Central memory CD8-positive, alpha-beta T cell (primary cell): ENCODE measurements at regions not wholly inside any gene's neighbourhood (a gene's known extent, or its start where the extent isn't known, plus 50 kb on each side); places are given as distances from the start of the nearest gene placed in this dataset.

ENCODE experiments used
- ATAC-seq: fragments of 150-1000 bp; cut with Tn5 transposase; replicated peaks from 2 replicates; pipeline ENCODE4 v1.10.0; 2022; ENCODE audit warnings: mild to moderate bottlenecking, moderate FRiP score, moderate number of reproducible peaks; ENCODE audit not compliant: poor library complexity, severe bottlenecking; ENCODE audit errors: extremely low read depth
- DNase-seq, 2 donors: peaks; one replicate each; pipeline ENCODE4 v3.0.0; 2021; ENCODE audit warnings: low spot score in 2 of 2
- H3K27ac Mint-ChIP-seq: one replicate; pipeline ENCODE4 v1.8.0; 2022; ENCODE audit warnings: low read depth, mild to moderate bottlenecking, moderate library complexity, mixed read lengths
- H3K27me3 Mint-ChIP-seq: one replicate; pipeline ENCODE4 v1.8.0; 2022; ENCODE audit warnings: mixed read lengths
- H3K36me3 Mint-ChIP-seq: one replicate; pipeline ENCODE4 v1.8.0; 2022; ENCODE audit warnings: mild to moderate bottlenecking, moderate library complexity, mixed read lengths; ENCODE audit not compliant: insufficient read depth
- H3K4me1 Mint-ChIP-seq: one replicate; pipeline ENCODE4 v1.8.0; 2022; ENCODE audit warnings: mixed read lengths
- H3K4me3 Mint-ChIP-seq: one replicate; pipeline ENCODE4 v1.8.0; 2022; ENCODE audit warnings: mild to moderate bottlenecking, moderate library complexity, mixed read lengths
- H3K9me3 Mint-ChIP-seq: one replicate; pipeline ENCODE4 v1.8.0; 2022; ENCODE audit warnings: mixed read lengths

- DNase-seq = no peak
Observed at GRCh38 chr2:122741403-122741802, 986.0 kb downstream of the TSN start.

GRCh38 chr2:122743021-122743675 is 987.7 kb downstream of the TSN start:
- no peaks in the 10 kb centered on the region for H3K36me3 Mint-ChIP-seq

More at GRCh38 chr2:122741403-122741802, 986.0 kb downstream of the TSN start:
- H3K36me3 Mint-ChIP-seq = no peaks in the 10 kb centered on the region
- no peaks in the 10 kb centered on the region for H3K27me3 Mint-ChIP-seq
- H3K9me3 Mint-ChIP-seq = peaks cover 31% of the 10 kb centered on the region
- no peak for ATAC-seq
- H3K27ac Mint-ChIP-seq = no peak overlapping the region
- no peaks in the 10 kb centered on the region for H3K4me1 Mint-ChIP-seq
- H3K4me3 Mint-ChIP-seq = no peak overlapping the region

GRCh38 chr2:122745603-122746002 is 990.2 kb downstream of the TSN start:
- Mint-ChIP-seq H3K27me3 (no peaks in the 10 kb centered on the region), H3K4me1 (no peaks in the 10 kb centered on the region), H3K4me3 (no peak overlapping the region), H3K27ac (no peak overlapping the region), H3K36me3 (no peaks in the 10 kb centered on the region), H3K9me3 (peaks cover 30% of the 10 kb centered on the region)
- ATAC-seq (no peak), DNase-seq (no peak)

More at GRCh38 chr2:122743021-122743675, 987.7 kb downstream of the TSN start:
- Mint-ChIP-seq H3K27ac (no peak overlapping the region), H3K9me3 (peaks cover 32% of the 10 kb centered on the region), H3K4me1 (no peaks in the 10 kb centered on the region), H3K27me3 (no peaks in the 10 kb centered on the region), H3K4me3 (no peak overlapping the region)
- DNase-seq (no peak), ATAC-seq (no peak)

GRCh38 chr2:122747670-122748069 is 992.2 kb downstream of the TSN start:
- no peak for DNase-seq
- H3K36me3 Mint-ChIP-seq = no peaks in the 10 kb centered on the region
- peaks cover 24% of the 10 kb centered on the region for H3K9me3 Mint-ChIP-seq
- H3K27me3 Mint-ChIP-seq = no peaks in the 10 kb centered on the region
- H3K4me1 Mint-ChIP-seq = no peaks in the 10 kb centered on the region
- no peak overlapping the region for H3K27ac Mint-ChIP-seq
- H3K4me3 Mint-ChIP-seq = no peak overlapping the region
- no peak for ATAC-seq

DNA sequence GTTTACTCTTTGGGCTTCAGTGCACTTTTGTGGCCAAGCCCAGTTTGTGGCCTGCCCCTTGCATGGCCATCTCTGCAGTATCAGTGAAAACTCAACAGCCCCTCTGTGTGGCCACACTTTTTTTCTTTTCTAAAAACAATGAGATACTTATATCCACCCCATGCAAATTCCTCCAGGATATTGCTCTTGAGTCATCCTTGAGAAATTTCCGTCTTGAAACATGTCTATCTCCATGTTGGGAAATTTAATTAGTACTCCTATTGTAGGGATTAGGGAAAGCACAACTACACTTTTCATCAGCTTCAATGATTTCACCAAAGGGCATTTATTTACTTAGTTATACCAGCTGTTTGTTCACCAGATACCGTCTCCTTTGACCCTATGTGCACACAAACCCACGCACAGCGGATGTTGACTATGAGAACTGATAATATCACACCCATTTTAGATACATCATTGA is 993.1 kb downstream of the TSN start:
- H3K4me3 Mint-ChIP-seq = no peak overlapping the region
- H3K4me1 Mint-ChIP-seq = no peaks in the 10 kb centered on the region
- no peak overlapping the region for H3K27ac Mint-ChIP-seq
- peaks cover 18% of the 10 kb centered on the region for H3K9me3 Mint-ChIP-seq
- no peak for ATAC-seq
- no peaks in the 10 kb centered on the region for H3K27me3 Mint-ChIP-seq
- no peaks in the 10 kb centered on the region for H3K36me3 Mint-ChIP-seq
- no peak for DNase-seq

- H3K4me1 Mint-ChIP-seq = no peaks in the 10 kb centered on the region
- H3K9me3 Mint-ChIP-seq = peaks cover 21% of the 10 kb centered on the region
- no peak for DNase-seq
- H3K4me3 Mint-ChIP-seq = no peak overlapping the region
- no peaks in the 10 kb centered on the region for H3K27me3 Mint-ChIP-seq
- ATAC-seq = no peak
- no peaks in the 10 kb centered on the region for H3K36me3 Mint-ChIP-seq
- H3K27ac Mint-ChIP-seq = no peak overlapping the region
Observed at GRCh38 chr2:122749405-122749804, 994.0 kb downstream of the TSN start.

GRCh38 chr2:122750095-122750494 is 994.6 kb downstream of the TSN start:
- no peak for ATAC-seq

GRCh38 chr2:122750808-122751207 is 995.4 kb downstream of the TSN start:
- peaks cover 33% of the 10 kb centered on the region for H3K9me3 Mint-ChIP-seq
- H3K4me3 Mint-ChIP-seq = no peak overlapping the region
- ATAC-seq (no peak), DNase-seq (no peak)
- no peaks in the 10 kb centered on the region for H3K36me3 Mint-ChIP-seq
- no peaks in the 10 kb centered on the region for H3K27me3 Mint-ChIP-seq
- H3K27ac Mint-ChIP-seq = no peak overlapping the region
- H3K4me1 Mint-ChIP-seq = no peaks in the 10 kb centered on the region

More at GRCh38 chr2:122750095-122750494, 994.6 kb downstream of the TSN start:
- Mint-ChIP-seq H3K27me3 (no peaks in the 10 kb centered on the region), H3K27ac (no peak overlapping the region), H3K4me1 (no peaks in the 10 kb centered on the region), H3K9me3 (peaks cover 28% of the 10 kb centered on the region), H3K4me3 (no peak overlapping the region), H3K36me3 (no peaks in the 10 kb centered on the region)
- no peak for DNase-seq

GRCh38 chr2:122753336-122753735 is 997.9 kb downstream of the TSN start:
- Mint-ChIP-seq H3K4me1 (no peaks in the 10 kb centered on the region), H3K9me3 (peaks cover 28% of the 10 kb centered on the region), H3K4me3 (no peak overlapping the region), H3K36me3 (no peaks in the 10 kb centered on the region), H3K27ac (no peak overlapping the region), H3K27me3 (no peaks in the 10 kb centered on the region)
- DNase-seq (no peak), ATAC-seq (no peak)

DNA sequence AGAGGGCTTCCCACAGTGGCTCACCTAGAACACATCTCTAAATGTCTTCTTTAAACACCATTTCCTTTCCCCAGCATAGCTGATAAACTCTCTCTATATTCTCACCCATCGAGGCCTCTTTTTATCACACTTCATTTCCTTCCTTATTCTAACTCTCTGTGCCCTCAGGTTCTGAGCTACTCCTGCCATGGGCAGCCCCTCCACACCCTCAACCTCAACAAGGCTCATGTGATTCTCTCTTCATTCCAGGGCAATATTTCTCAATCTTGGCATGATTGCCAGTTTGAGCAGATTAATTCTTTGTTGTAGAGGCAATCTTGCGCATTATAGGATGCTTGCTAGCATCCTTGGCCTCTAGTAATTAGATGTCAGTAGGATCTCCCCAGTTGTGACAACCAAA is 999.1 kb downstream of the TSN start:
- H3K4me3 Mint-ChIP-seq = no peak overlapping the region
- no peaks in the 10 kb centered on the region for H3K36me3 Mint-ChIP-seq
- H3K9me3 Mint-ChIP-seq = peaks cover 22% of the 10 kb centered on the region
- H3K27ac Mint-ChIP-seq = peak overlapping the region; percentile 47
- H3K4me1 Mint-ChIP-seq = no peaks in the 10 kb centered on the region
- ATAC-seq (no peak), DNase-seq (no peak)
- H3K27me3 Mint-ChIP-seq = no peaks in the 10 kb centered on the region

DNA sequence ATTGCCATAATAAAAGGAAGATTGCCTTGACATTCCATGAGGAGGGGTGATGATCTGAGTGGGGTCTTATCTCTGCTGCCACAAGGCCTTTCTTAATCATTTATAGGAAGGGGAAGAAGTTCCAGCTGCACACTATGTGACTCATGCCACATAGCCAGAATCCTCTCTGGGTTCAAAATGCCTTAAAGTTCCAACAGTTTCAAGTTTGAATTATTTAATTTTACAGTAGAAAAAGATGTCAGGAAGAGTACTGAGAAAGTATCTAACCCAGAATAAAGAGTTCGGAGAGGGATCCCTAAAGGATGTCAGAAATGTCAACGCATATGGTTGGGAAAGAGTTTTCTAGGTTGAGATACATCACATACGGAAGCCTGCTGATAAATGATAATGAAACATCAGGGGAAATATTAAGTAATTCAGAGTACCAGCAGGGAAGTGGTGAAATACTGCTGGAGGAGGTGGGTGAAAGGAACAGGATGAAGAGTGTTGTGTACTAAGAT is 999.9 kb downstream of the TSN start:
- no peaks in the 10 kb centered on the region for H3K4me1 Mint-ChIP-seq
- H3K27me3 Mint-ChIP-seq = no peaks in the 10 kb centered on the region
- DNase-seq (no peak), ATAC-seq (peak; percentile 19)
- peaks cover 24% of the 10 kb centered on the region for H3K9me3 Mint-ChIP-seq
- no peak overlapping the region for H3K4me3 Mint-ChIP-seq
- no peak overlapping the region for H3K27ac Mint-ChIP-seq
- H3K36me3 Mint-ChIP-seq = no peaks in the 10 kb centered on the region

GRCh38 chr2:122758967-122759366 is 1003.5 kb downstream of the TSN start:
- no peak overlapping the region for H3K27ac Mint-ChIP-seq
- ATAC-seq (no peak), DNase-seq (no peak)
- no peaks in the 10 kb centered on the region for H3K27me3 Mint-ChIP-seq
- H3K4me1 Mint-ChIP-seq = no peaks in the 10 kb centered on the region
- no peaks in the 10 kb centered on the region for H3K36me3 Mint-ChIP-seq
- no peak overlapping the region for H3K4me3 Mint-ChIP-seq
- H3K9me3 Mint-ChIP-seq = peaks cover 29% of the 10 kb centered on the region

GRCh38 chr2:122764014-122764413 is 1008.6 kb downstream of the TSN start:
- Mint-ChIP-seq H3K27ac (no peak overlapping the region), H3K36me3 (no peaks in the 10 kb centered on the region), H3K9me3 (peaks cover 21% of the 10 kb centered on the region), H3K4me1 (no peaks in the 10 kb centered on the region), H3K27me3 (no peaks in the 10 kb centered on the region), H3K4me3 (no peak overlapping the region)
- ATAC-seq = no peak
- DNase-seq = no peak
